GM12878 (cell line): ENCODE measurements at regions not wholly inside any gene's neighbourhood (a gene's known extent, or its start where the extent isn't known, plus 50 kb on each side); places are given as distances from the start of the nearest gene placed in this dataset.

Experiments used
- ATAC-seq: fragments of 200-7000 bp; cut with Tn5 transposase; 3 replicates; pipeline ENCODE4 v1.9.1; 2020; ENCODE audit warnings: mild to moderate bottlenecking, moderate library complexity
- BruUV-seq: library from RNA; stranded (reverse); fragments of 400-500 nt; replicated peaks from 2 replicates; lab custom pipeline; 2021; lab: Mats Ljungman, UMichigan
- CTCF ChIA-PET: fragments of 300-600 bp; sonication (Branson Sonifier 250); formaldehyde crosslinking; extraction: SDS; loops from one replicate; lab custom pipeline; 2021; ENCODE audit warnings: inconsistent platforms; lab: Yijun Ruan, JAX
- POLR2A ChIA-PET: fragments of 350-600 bp; formaldehyde crosslinking; extraction: SDS; loops from one replicate; lab custom pipeline; 2021; ENCODE audit warnings: inconsistent platforms; lab: Charles Lee
- RAD21 ChIA-PET: fragments of 300-600 bp; sonication (Branson Sonifier 250); formaldehyde crosslinking; loops from one replicate; lab custom pipeline; 2023; ENCODE audit warnings: antibody characterized with exemption; ENCODE audit not compliant: unreplicated experiment; lab: Charles Lee
- SMC1A ChIA-PET: fragments of 300-600 bp; sonication (Branson Sonifier 250); formaldehyde crosslinking; loops from one replicate; lab custom pipeline; 2023; ENCODE audit not compliant: unreplicated experiment, uncharacterized antibody; lab: Charles Lee
- DNase-seq: peaks from one replicate; pipeline ENCODE4 v3.0.0-alpha.2; 2011; ENCODE audit warnings: low read depth, low spot score
- FAIRE-seq: peaks from 3 replicates; lab custom pipeline; 2011; peaks lifted over from hg19 to GRCh38; lab: Jason Lieb, UNC
- H2AFZ ChIP-seq: 2 replicates; pipeline ENCODE4 v1.6.0; 2011; ENCODE audit warnings: low read depth, low read length, control low read depth; ENCODE audit not compliant: control insufficient read depth
- H3K27ac ChIP-seq: 2 replicates; pipeline ENCODE4 v1.5.1; 2011; ENCODE audit warnings: control low read depth; ENCODE audit not compliant: control insufficient read depth, insufficient read depth
- H3K27me3 ChIP-seq, 2 experiments: replicated peaks in 1 of 2; 2 replicates each; pipeline versions ENCODE4 v1.6.0 to v1.6.1; 2011; ENCODE audit warnings: low read length in 1 of 2; ENCODE audit not compliant: control insufficient read depth in 2 of 2, insufficient read depth in 2 of 2
- H3K36me3 ChIP-seq, 2 experiments: 2 replicates each; pipeline ENCODE4 v1.5.1; 2011; ENCODE audit warnings: low read length in 1 of 2; ENCODE audit not compliant: control insufficient read depth in 2 of 2, insufficient read depth in 2 of 2
- H3K4me1 ChIP-seq: 2 replicates; pipeline ENCODE4 v1.6.1; 2011; ENCODE audit warnings: mild to moderate bottlenecking, low read length, moderate library complexity, mixed read lengths; ENCODE audit not compliant: control insufficient read depth, insufficient read depth
- H3K4me2 ChIP-seq: 2 replicates; pipeline ENCODE4 v1.6.0; 2011; ENCODE audit warnings: control low read depth; ENCODE audit not compliant: control insufficient read depth, insufficient read depth
- H3K4me3 ChIP-seq: fragments of 200-600 bp; sonication (generic); 2 replicates; pipeline ENCODE4 v1.5.1; 2016
- H3K79me2 ChIP-seq: 2 replicates; pipeline ENCODE4 v1.6.0; 2011; ENCODE audit warnings: low read length; ENCODE audit not compliant: control insufficient read depth, insufficient read depth
- H3K9ac ChIP-seq: 2 replicates; pipeline ENCODE4 v1.8.0; 2011; ENCODE audit warnings: low read length, control low read depth, mixed read lengths; ENCODE audit not compliant: control insufficient read depth, insufficient read depth
- H3K9me3 ChIP-seq: replicated peaks from 3 replicates; pipeline ENCODE4 v1.5.1; 2011; ENCODE audit warnings: mild to moderate bottlenecking, low read length; ENCODE audit not compliant: control insufficient read depth, insufficient read depth
- H4K20me1 ChIP-seq: 2 replicates; pipeline ENCODE4 v1.6.0; 2011; ENCODE audit not compliant: control insufficient read depth, insufficient read depth
- CBFB ChIP-seq: IDR thresholded peaks from 2 replicates; pipeline ENCODE4 v1.6.1; 2016; ENCODE audit warnings: antibody characterized with exemption, low read depth
- CBX3 ChIP-seq: fragments of 200-600 bp; sonication (generic); IDR thresholded peaks from 2 replicates; pipeline ENCODE4 v1.6.1; 2016; ENCODE audit warnings: low read depth, borderline replicate concordance
- CBX5 ChIP-seq: sonication (generic); IDR thresholded peaks from 2 replicates; pipeline ENCODE4 v1.6.1; 2016; ENCODE audit warnings: low read depth, moderate library complexity, mild to moderate bottlenecking, inconsistent platforms
- CHD2 ChIP-seq: IDR thresholded peaks from 2 replicates; pipeline ENCODE4 v1.6.1; 2011; ENCODE audit warnings: low read depth, low read length, improper control_type of control experiment, borderline replicate concordance
- NR2F1 ChIP-seq: fragments of 450-650 bp; conservative IDR thresholded peaks from 2 replicates; pipeline ENCODE4 v1.6.1; 2017; ENCODE audit warnings: mild to moderate bottlenecking
- RAD51 ChIP-seq: fragments of 450-650 bp; IDR thresholded peaks from 2 replicates; pipeline ENCODE4 v1.6.1; 2016; ENCODE audit warnings: moderate library complexity, mild to moderate bottlenecking, inconsistent platforms
- RFX5 ChIP-seq: IDR thresholded peaks from 2 replicates; pipeline ENCODE4 v1.6.1; 2011; ENCODE audit warnings: low read depth, low read length, improper control_type of control experiment
- RUNX3 ChIP-seq: IDR thresholded peaks from 2 replicates; pipeline ENCODE4 v1.6.1; 2012; ENCODE audit warnings: low read length, inconsistent platforms
- SIN3A ChIP-seq: IDR thresholded peaks from 2 replicates; pipeline ENCODE4 v1.6.1; 2012; ENCODE audit warnings: low read depth, low read length, improper control_type of control experiment
- SREBF1 ChIP-seq: IDR thresholded peaks from 2 replicates; pipeline ENCODE4 v1.6.1; 2012; ENCODE audit warnings: mild to moderate bottlenecking, low read length
- WRNIP1 ChIP-seq: IDR thresholded peaks from 2 replicates; pipeline ENCODE4 v1.6.1; 2011; ENCODE audit warnings: low read depth, low read length, improper control_type of control experiment, borderline replicate concordance
- YBX1 ChIP-seq: fragments of 450-650 bp; IDR thresholded peaks from 2 replicates; pipeline ENCODE4 v1.6.1; 2016; ENCODE audit warnings: antibody characterized with exemption
- in situ Hi-C: fragments of 300-500 bp; cut with MboI; formaldehyde crosslinking; loops from 9 replicates; pipeline ENCODE4 v1.14.3; 2018; ENCODE audit warnings: mixed read lengths
- intact Hi-C: fragments of 100-400 bp; cut with micrococcal nuclease; formaldehyde crosslinking; loops from one replicate; pipeline ENCODE4 v1.14.2; 2022; ENCODE audit not compliant: unreplicated experiment
- TF ChIP-seq, protein P1 (sequence below): fragments of 450-650 bp; IDR thresholded peaks from 2 replicates; pipeline ENCODE4 v1.6.1; 2014; ENCODE audit warnings: mild to moderate bottlenecking
- TF ChIP-seq, protein P2 (sequence below): fragments of 450-650 bp; IDR thresholded peaks from 2 replicates; pipeline ENCODE4 v1.6.1; 2017; ENCODE audit warnings: borderline replicate concordance

DNA sequence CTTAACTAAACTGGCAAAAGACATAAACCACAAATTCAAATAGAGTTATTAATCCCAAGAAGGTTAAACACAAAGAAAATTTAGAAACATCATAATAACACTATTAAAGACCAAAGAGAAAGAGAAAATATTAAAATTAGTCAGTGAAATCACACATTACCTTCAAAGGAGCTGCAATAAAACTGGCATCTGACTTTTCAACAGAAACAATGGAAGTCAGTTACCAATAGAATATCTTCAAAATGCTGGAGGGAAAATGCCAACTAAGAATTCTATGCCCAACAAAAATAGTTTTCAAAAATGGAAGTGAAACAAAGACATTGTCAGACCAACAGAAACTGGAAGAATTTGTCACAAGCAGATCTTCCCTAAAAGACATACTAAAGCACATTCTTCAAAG, 68.7 kb upstream of the RNF7 start:
- H3K79me2 ChIP-seq: no peaks in the 10 kb centered on the region
- ChIA-PET RAD21 (no interaction called here), CTCF (interaction anchor here (0.8 kb wide), 1 partner anchor 12 kb away, joined by 3 read pairs; no protein-coding TSS in a partner anchor), SMC1A (no interaction called here), POLR2A (no interaction called here)
- H3K27ac ChIP-seq: no peak overlapping the region
- TF ChIP-seq CBFB (no peak), CBX5 (peak; percentile 26; the same call in 1 of the 2 replicates)
- TF ChIP-seq, protein P1, sequence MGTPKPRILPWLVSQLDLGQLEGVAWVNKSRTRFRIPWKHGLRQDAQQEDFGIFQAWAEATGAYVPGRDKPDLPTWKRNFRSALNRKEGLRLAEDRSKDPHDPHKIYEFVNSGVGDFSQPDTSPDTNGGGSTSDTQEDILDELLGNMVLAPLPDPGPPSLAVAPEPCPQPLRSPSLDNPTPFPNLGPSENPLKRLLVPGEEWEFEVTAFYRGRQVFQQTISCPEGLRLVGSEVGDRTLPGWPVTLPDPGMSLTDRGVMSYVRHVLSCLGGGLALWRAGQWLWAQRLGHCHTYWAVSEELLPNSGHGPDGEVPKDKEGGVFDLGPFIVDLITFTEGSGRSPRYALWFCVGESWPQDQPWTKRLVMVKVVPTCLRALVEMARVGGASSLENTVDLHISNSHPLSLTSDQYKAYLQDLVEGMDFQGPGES: no peak
- H2AFZ ChIP-seq: no peak overlapping the region
- no peaks in the 10 kb centered on the region for H3K36me3 ChIP-seq
- no TSS peak for BruUV-seq
- H3K4me3 ChIP-seq: no peak overlapping the region
- peaks cover 1% of the 10 kb centered on the region; the same call in 1 of the 3 replicates for H3K9me3 ChIP-seq
- H4K20me1 ChIP-seq: no peaks in the 10 kb centered on the region
- no peaks in the 10 kb centered on the region for H3K27me3 ChIP-seq
- in situ Hi-C loops: no loop called here
- no peaks in the 10 kb centered on the region for H3K4me1 ChIP-seq
- ATAC-seq (no peak), FAIRE-seq (no peak), DNase-seq (no peak)
- no peak overlapping the region for H3K9ac ChIP-seq
- intact Hi-C loops: no loop called here
- H3K4me2 ChIP-seq: no peak overlapping the region

DNA sequence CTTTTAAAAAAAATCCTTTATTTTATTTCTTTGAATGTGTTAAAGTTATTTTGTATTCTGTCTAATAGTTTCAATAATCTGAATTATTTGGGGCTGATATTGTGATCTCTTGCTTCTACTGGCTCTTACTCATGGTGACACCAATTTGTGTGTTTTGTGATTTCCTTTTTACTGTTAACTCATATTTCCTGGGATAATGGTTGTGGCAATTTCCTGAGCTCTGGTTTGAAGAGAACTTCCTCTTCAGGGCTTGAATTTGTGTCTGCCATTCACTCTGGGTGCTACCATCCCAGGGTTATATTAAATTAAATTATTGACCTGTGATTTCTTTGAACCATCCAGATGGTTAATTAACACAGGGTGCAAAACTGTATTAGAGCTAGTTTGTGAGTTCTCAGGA, 60.4 kb upstream of the RNF7 start:
- BruUV-seq: no TSS peak
- no peaks in the 10 kb centered on the region for H3K4me1 ChIP-seq
- CTCF ChIA-PET: no interaction called here
- H3K36me3 ChIP-seq: no peaks in the 10 kb centered on the region
- no peaks in the 10 kb centered on the region for H4K20me1 ChIP-seq
- H3K27ac ChIP-seq: no peak overlapping the region
- no peak overlapping the region for H3K9ac ChIP-seq
- RAD21 ChIA-PET: no interaction called here
- intact Hi-C loops (no loop called here), in situ Hi-C loops (no loop called here)
- SMC1A ChIA-PET: interaction anchor here (0.8 kb wide), 1 partner anchor 18 kb away, joined by 3 read pairs; no protein-coding TSS in a partner anchor
- no peak overlapping the region for H3K4me3 ChIP-seq
- no peak overlapping the region for H3K4me2 ChIP-seq
- no peak for DNase-seq
- no peak for ATAC-seq
- FAIRE-seq: no peak
- H2AFZ ChIP-seq: no peak overlapping the region
- no peak for TF ChIP-seq WRNIP1
- no peak for TF ChIP-seq RAD51
- no peak for TF ChIP-seq SREBF1
- TF ChIP-seq, protein P2, sequence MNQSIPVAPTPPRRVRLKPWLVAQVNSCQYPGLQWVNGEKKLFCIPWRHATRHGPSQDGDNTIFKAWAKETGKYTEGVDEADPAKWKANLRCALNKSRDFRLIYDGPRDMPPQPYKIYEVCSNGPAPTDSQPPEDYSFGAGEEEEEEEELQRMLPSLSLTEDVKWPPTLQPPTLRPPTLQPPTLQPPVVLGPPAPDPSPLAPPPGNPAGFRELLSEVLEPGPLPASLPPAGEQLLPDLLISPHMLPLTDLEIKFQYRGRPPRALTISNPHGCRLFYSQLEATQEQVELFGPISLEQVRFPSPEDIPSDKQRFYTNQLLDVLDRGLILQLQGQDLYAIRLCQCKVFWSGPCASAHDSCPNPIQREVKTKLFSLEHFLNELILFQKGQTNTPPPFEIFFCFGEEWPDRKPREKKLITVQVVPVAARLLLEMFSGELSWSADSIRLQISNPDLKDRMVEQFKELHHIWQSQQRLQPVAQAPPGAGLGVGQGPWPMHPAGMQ: no peak
- TF ChIP-seq, protein P1: no peak
- no peak for TF ChIP-seq CBX3
- TF ChIP-seq CHD2: no peak
- TF ChIP-seq NR2F1: no peak
- no peak for TF ChIP-seq CBFB
- TF ChIP-seq RUNX3: no peak
- no peak for TF ChIP-seq YBX1
- TF ChIP-seq RFX5: no peak
- no peak for TF ChIP-seq SIN3A
- H3K79me2 ChIP-seq: no peaks in the 10 kb centered on the region
- POLR2A ChIA-PET: no interaction called here
- H3K27me3 ChIP-seq: no peaks in the 10 kb centered on the region
- no peaks in the 10 kb centered on the region for H3K9me3 ChIP-seq
